Endothelial cell of umbilical vein (primary cell): ENCODE measurements at regions not wholly inside any gene's neighbourhood (a gene's known extent, or its start where the extent isn't known, plus 50 kb on each side); places are given as distances from the start of the nearest gene placed in this dataset.

Experiments
- BruUV-seq: library from RNA; stranded (reverse); fragments of 400-500 nt; replicated peaks from 2 replicates; lab custom pipeline; 2021; lab: Mats Ljungman, UMichigan
- CTCF ChIA-PET: fragments of 300-600, 350-600 bp; sonication (Branson Sonifier 250); formaldehyde crosslinking; loops from one replicate; lab custom pipeline; 2021; ENCODE audit warnings: antibody characterized with exemption, inconsistent platforms; lab: Charles Lee
- POLR2A ChIA-PET: fragments of 300-600, 350-600 bp; sonication (Branson Sonifier 250); formaldehyde crosslinking; loops from one replicate; lab custom pipeline; 2021; ENCODE audit warnings: antibody characterized with exemption, inconsistent platforms; lab: Charles Lee
- DNase-seq: peaks from one replicate; pipeline ENCODE4 v3.0.0-alpha.2; 2011; ENCODE audit warnings: low read depth, low spot score
- FAIRE-seq: peaks from 2 replicates; lab custom pipeline; 2011; peaks lifted over from hg19 to GRCh38; lab: Jason Lieb, UNC
- H2AFZ ChIP-seq: 2 replicates; pipeline ENCODE4 v1.6.0; 2012; ENCODE audit warnings: low read depth, low read length, control low read depth, inconsistent platforms
- H3K27ac ChIP-seq: 2 replicates; pipeline ENCODE4 v1.5.1; 2011; ENCODE audit warnings: low read depth, mild to moderate bottlenecking, control low read depth, low read length, moderate library complexity; ENCODE audit not compliant: insufficient read depth
- H3K27me3 ChIP-seq, 2 experiments: 2 replicates each; pipeline versions ENCODE4 v1.6.0 to v1.6.1; 2011; ENCODE audit warnings: low read length in 2 of 2, mixed read lengths in 1 of 2; ENCODE audit not compliant: control insufficient read depth in 2 of 2, insufficient read depth in 2 of 2
- H3K36me3 ChIP-seq, 2 experiments: 2 replicates in 1 of 2; 3 replicates in 1 of 2; pipeline ENCODE4 v1.5.1; 2011; ENCODE audit warnings: low read length in 2 of 2, mild to moderate bottlenecking in 1 of 2, moderate library complexity in 1 of 2; ENCODE audit not compliant: control insufficient read depth in 2 of 2, insufficient read depth in 2 of 2; ENCODE audit errors: extremely low read depth in 1 of 2
- H3K4me1 ChIP-seq: 3 replicates; pipeline ENCODE4 v1.5.1; 2011; ENCODE audit warnings: mild to moderate bottlenecking, low read length; ENCODE audit not compliant: control insufficient read depth, insufficient read depth; ENCODE audit errors: extremely low read depth
- H3K4me2 ChIP-seq: 2 replicates; pipeline ENCODE4 v1.6.1; 2011; ENCODE audit warnings: low read length, control low read depth, mixed read lengths; ENCODE audit not compliant: insufficient read depth
- H3K4me3 ChIP-seq, 3 experiments: fragments of 200-600 bp in 1 of 3; sonication (generic), shearing (Covaris generic) in 1 of 3; replicated peaks in 1 of 3; 2 replicates each; pipeline ENCODE4 v1.5.1; 2011 to 2016; ENCODE audit warnings: control low read depth in 3 of 3, low read length in 3 of 3, mild to moderate bottlenecking in 2 of 3, inconsistent platforms in 1 of 3, low read depth in 1 of 3, moderate library complexity in 1 of 3; ENCODE audit not compliant: insufficient read depth in 1 of 3
- H3K79me2 ChIP-seq: 2 replicates; pipeline ENCODE4 v1.6.0; 2012; ENCODE audit warnings: low read length, inconsistent platforms; ENCODE audit not compliant: control insufficient read depth, insufficient read depth
- H3K9ac ChIP-seq: replicated peaks from 2 replicates; pipeline ENCODE3; 2011; ENCODE audit warnings: low read length, control low read depth; ENCODE audit not compliant: insufficient read depth; ENCODE audit errors: extremely low read depth
- H3K9me1 ChIP-seq: replicated peaks from 3 replicates; pipeline ENCODE4 v1.6.0; 2011; ENCODE audit warnings: mild to moderate bottlenecking, low read length; ENCODE audit not compliant: control insufficient read depth, insufficient read depth; ENCODE audit errors: extremely low read depth
- H3K9me3 ChIP-seq: replicated peaks from 2 replicates; pipeline ENCODE4 v1.5.1; 2012; ENCODE audit warnings: low read length, inconsistent platforms; ENCODE audit not compliant: control insufficient read depth, insufficient read depth
- H4K20me1 ChIP-seq: replicated peaks from 2 replicates; pipeline ENCODE3; 2011; ENCODE audit warnings: mild to moderate bottlenecking, low read length; ENCODE audit not compliant: control insufficient read depth, insufficient read depth; ENCODE audit errors: extremely low read depth
- CTCF ChIP-seq, 2 donors: IDR thresholded peaks; 1 replicate in 1 of 2; 2 replicates in 1 of 2; pipeline ENCODE4 v1.5.1; 2011; ENCODE audit warnings: low read length in 2 of 2, mild to moderate bottlenecking in 2 of 2, moderate library complexity in 2 of 2, control low read depth in 1 of 2, inconsistent platforms in 1 of 2, low read depth in 1 of 2; ENCODE audit not compliant: insufficient read depth in 1 of 2; ENCODE audit errors: extremely low read depth in 1 of 2
- EZH2 ChIP-seq: IDR thresholded peaks from 2 replicates; pipeline ENCODE4 v1.6.1; 2012; ENCODE audit warnings: borderline replicate concordance, low read depth, mild to moderate bottlenecking, moderate library complexity, low read length, inconsistent platforms; ENCODE audit not compliant: severe bottlenecking
- FOS ChIP-seq: IDR thresholded peaks from 2 replicates; pipeline ENCODE4 v1.6.1; 2011; ENCODE audit warnings: mild to moderate bottlenecking, low read length, moderate library complexity, borderline replicate concordance; ENCODE audit not compliant: insufficient read depth
- GATA2 ChIP-seq: IDR thresholded peaks from 2 replicates; pipeline ENCODE4 v1.7.0; 2011; ENCODE audit warnings: low read depth, mild to moderate bottlenecking, moderate library complexity, mixed read lengths, low read length; ENCODE audit not compliant: insufficient read length, insufficient read depth
- JUN ChIP-seq: IDR thresholded peaks from 2 replicates; pipeline ENCODE4 v1.6.1; 2011; ENCODE audit warnings: borderline replicate concordance, low read depth; ENCODE audit not compliant: insufficient read length, insufficient read depth
- MYC ChIP-seq: IDR thresholded peaks from one replicate; pipeline ENCODE4 v1.6.1; 2011; ENCODE audit warnings: mild to moderate bottlenecking, low read depth, low read length
- POLR2A ChIP-seq: IDR thresholded peaks from 2 replicates; pipeline ENCODE4 v1.6.1; 2012; ENCODE audit warnings: low read depth, mild to moderate bottlenecking, control low read depth, low read length
- POLR2AphosphoS5 ChIP-seq: IDR thresholded peaks from 2 replicates; pipeline ENCODE4 v1.6.1; 2012; ENCODE audit warnings: low read depth, mild to moderate bottlenecking, control low read depth, low read length, moderate library complexity; ENCODE audit not compliant: insufficient read depth
- dilution Hi-C: fragments of 300-500 bp; cut with MboI; formaldehyde crosslinking; loops from one replicate; pipeline ENCODE4 v1.15.0; 2019; ENCODE audit warnings: low sequenced_read_pairs; ENCODE audit not compliant: extremely low pct_ligation_motif_present
- intact Hi-C: fragments of 100-400 bp; cut with micrococcal nuclease; formaldehyde crosslinking; loops from one replicate; pipeline ENCODE4 v1.10.0; 2022

- CTCF ChIA-PET: no interaction called here
- Histone ChIP-seq H3K4me3 (no peak overlapping the region), H2AFZ (no peak overlapping the region), H3K9me3 (peaks cover 2% of the 10 kb centered on the region), H3K9me1 (no peaks in the 10 kb centered on the region), H3K9ac (no peak overlapping the region), H3K79me2 (no peaks in the 10 kb centered on the region), H4K20me1 (no peaks in the 10 kb centered on the region), H3K27ac (no peak overlapping the region), H3K27me3 (no peaks in the 10 kb centered on the region), H3K4me2 (no peak overlapping the region), H3K36me3 (no peaks in the 10 kb centered on the region), H3K4me1 (no peaks in the 10 kb centered on the region)
- dilution Hi-C loops (no loop called here), intact Hi-C loops (no loop called here)
- DNase-seq (no peak), FAIRE-seq (no peak)
- POLR2A ChIA-PET: no interaction called here
- BruUV-seq: no TSS peak
- TF ChIP-seq EZH2 (no peak), MYC (no peak), POLR2A (no peak), GATA2 (no peak), POLR2AphosphoS5 (no peak), CTCF (IDR thresholded peaks at IDR 0.05; ENCODE audit: extremely low read depth in 1 of 2, insufficient read depth in 1 of 2, low read depth in 1 of 2, low read length in 2 of 2) (no peak), JUN (no peak), FOS (no peak)
These were observed 1381.6 kb upstream of the TENM3 start for GRCh38 chr4:180861651-180862050.
